ENCODE measurements at regions not wholly inside any gene's neighbourhood (a gene's known extent, or its start where the extent isn't known, plus 50 kb on each side); places are given as distances from the start of the nearest gene placed in this dataset.

- TF ChIP-seq, protein P1, sequence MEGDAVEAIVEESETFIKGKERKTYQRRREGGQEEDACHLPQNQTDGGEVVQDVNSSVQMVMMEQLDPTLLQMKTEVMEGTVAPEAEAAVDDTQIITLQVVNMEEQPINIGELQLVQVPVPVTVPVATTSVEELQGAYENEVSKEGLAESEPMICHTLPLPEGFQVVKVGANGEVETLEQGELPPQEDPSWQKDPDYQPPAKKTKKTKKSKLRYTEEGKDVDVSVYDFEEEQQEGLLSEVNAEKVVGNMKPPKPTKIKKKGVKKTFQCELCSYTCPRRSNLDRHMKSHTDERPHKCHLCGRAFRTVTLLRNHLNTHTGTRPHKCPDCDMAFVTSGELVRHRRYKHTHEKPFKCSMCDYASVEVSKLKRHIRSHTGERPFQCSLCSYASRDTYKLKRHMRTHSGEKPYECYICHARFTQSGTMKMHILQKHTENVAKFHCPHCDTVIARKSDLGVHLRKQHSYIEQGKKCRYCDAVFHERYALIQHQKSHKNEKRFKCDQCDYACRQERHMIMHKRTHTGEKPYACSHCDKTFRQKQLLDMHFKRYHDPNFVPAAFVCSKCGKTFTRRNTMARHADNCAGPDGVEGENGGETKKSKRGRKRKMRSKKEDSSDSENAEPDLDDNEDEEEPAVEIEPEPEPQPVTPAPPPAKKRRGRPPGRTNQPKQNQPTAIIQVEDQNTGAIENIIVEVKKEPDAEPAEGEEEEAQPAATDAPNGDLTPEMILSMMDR (conservative IDR thresholded peaks at IDR 0.05): no peak
- TF ChIP-seq ZFX (IDR thresholded peaks at IDR 0.05): no peak
Measured at GRCh38 chr3:168157903-168158302, 62.2 kb upstream of the GOLIM4 start.
